ENCODE measurements at regions not wholly inside any gene's neighbourhood (a gene's known extent, or its start where the extent isn't known, plus 50 kb on each side); places are given as distances from the start of the nearest gene placed in this dataset.
"Not testable (repeated sequence)": the region's sequence is repeated elsewhere in the genome, so short reads cannot be mapped to it uniquely, and the experiment has no call there.

DNA sequence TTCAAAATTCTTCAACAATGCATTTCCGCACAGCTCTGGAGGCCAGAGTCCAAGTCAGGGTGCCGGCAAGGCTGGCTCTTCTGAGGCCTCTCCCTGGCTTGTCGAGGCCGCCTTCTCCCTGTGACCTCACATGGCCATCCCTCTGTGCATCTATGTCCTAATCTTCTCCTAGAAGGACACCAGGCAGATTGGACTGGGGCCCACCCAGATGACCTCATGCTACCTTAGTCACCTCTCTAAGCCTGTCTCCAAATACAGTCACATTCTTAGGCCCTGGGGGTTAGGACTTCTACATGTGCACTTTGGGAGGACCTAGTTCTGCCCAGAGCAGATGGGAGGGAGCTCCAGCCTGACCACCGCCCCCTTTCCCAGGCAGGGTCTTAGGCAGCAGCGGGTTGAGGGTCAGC lies 137.7 kb downstream of the NPIPB11 start:
- not testable (repeated sequence) for H3K27me3 ChIP-seq (replicated peaks; ENCODE audit: insufficient read depth); DNase-seq (ENCODE audit: low spot score); ATAC-seq (ENCODE audit: insufficient number of reproducible peaks, low FRiP score, low read depth); H3K9me3 ChIP-seq; H3K36me3 ChIP-seq; H3K4me3 ChIP-seq
- Histone ChIP-seq H3K27ac (peak overlapping the region; percentile 29 to 62), H3K4me1 (ENCODE audit: control insufficient read depth in 1 of 2, low read depth in 2 of 2) (peaks cover 28 to 51% of the 10 kb centered on the region in 2 donors)

DNA sequence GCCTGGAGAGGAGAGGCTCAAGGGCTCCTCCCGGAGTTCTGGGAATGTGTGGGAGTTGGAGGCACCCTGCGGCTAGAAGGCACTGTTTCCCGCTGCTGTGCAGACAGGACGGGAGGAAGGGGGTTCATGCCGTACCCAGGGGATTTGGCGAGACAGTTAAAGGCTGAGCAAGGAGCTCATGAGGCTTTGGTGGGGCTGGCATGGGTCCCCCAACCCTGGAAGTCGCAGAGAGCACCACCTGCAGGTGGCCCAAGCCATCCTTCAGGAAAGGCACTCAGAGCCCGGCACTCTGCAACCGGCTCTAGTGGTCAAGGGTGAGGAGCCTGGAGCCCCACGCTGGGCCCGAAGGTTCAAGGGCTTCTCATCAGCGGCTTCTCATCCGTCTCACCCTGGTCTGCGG lies 138.2 kb downstream of the NPIPB11 start:
- H3K9me3 ChIP-seq; ATAC-seq (ENCODE audit: insufficient number of reproducible peaks, low FRiP score, low read depth); H3K4me3 ChIP-seq; H3K36me3 ChIP-seq; DNase-seq (ENCODE audit: low spot score); H3K27me3 ChIP-seq (replicated peaks; ENCODE audit: insufficient read depth): not testable (repeated sequence)
- Histone ChIP-seq H3K4me1 (ENCODE audit: control insufficient read depth in 1 of 2, low read depth in 2 of 2) (peaks cover 32 to 50% of the 10 kb centered on the region in 2 donors), H3K27ac (peak overlapping the region in 1 of 2 donors; percentile 29)

DNA sequence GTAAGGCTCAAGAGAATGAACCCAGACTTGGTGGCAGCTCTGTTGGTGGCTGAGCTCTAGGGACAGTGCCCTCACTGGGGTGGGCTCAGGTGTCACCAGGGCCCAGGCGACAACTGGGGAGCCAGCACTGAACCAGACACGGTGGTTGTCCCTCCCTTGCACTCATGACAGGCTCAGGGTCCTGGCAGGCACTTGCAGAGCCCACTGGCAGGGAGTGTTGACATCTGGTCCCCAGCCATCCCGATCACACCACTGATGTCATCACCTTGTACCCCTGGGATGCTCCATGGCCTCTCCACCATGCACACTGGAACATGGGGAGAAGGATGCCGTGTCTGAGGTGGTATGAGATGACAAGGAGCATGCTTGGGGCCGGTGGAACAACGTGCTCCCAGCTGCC lies 138.6 kb downstream of the NPIPB11 start:
- H3K27ac ChIP-seq = not testable (repeated sequence)
- peaks cover 34 to 47% of the 10 kb centered on the region in 2 donors for H3K4me1 ChIP-seq (ENCODE audit: control insufficient read depth in 1 of 2, low read depth in 2 of 2)

DNA sequence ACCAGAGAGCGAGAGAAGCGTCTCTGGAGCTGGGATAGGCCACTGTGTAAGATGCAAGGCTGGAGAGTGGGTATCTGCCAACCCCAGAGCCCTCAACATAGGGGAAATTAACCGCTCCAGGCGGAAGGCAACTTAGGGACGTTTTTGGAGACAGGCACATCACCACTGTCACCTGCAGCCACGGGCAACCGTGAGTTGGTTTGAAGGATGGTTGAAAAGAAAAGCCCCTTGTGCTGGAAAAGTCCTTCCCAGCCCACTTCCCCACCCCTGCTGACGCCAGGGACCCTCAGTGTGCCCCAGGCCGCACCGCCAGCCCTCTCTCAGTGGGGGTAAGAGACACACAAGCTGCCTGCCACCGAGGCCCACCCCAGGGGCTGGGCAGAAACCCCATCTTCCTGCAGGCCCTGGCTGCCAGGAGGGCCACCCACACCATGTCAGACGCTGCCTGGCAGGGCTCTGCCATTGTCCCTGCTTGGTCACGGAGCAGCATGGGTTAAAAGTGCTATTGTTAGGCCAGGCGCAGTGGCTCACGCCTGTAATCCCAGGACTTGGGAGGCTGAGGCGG lies 139.4 kb downstream of the NPIPB11 start:
- not testable (repeated sequence) for H3K36me3 ChIP-seq; DNase-seq (ENCODE audit: low spot score); ATAC-seq (ENCODE audit: insufficient number of reproducible peaks, low FRiP score, low read depth); H3K27me3 ChIP-seq (replicated peaks; ENCODE audit: insufficient read depth); H3K9me3 ChIP-seq; H3K27ac ChIP-seq; H3K4me3 ChIP-seq
- H3K4me1 ChIP-seq (ENCODE audit: control insufficient read depth in 1 of 2, low read depth in 2 of 2) = peaks cover 36 to 48% of the 10 kb centered on the region in 2 donors

More for the DNA sequence above, 138.6 kb downstream of the NPIPB11 start:
- not testable (repeated sequence) for H3K36me3 ChIP-seq; H3K4me3 ChIP-seq; ATAC-seq (ENCODE audit: insufficient number of reproducible peaks, low FRiP score, low read depth); H3K27me3 ChIP-seq (replicated peaks; ENCODE audit: insufficient read depth); DNase-seq (ENCODE audit: low spot score); H3K9me3 ChIP-seq

DNA sequence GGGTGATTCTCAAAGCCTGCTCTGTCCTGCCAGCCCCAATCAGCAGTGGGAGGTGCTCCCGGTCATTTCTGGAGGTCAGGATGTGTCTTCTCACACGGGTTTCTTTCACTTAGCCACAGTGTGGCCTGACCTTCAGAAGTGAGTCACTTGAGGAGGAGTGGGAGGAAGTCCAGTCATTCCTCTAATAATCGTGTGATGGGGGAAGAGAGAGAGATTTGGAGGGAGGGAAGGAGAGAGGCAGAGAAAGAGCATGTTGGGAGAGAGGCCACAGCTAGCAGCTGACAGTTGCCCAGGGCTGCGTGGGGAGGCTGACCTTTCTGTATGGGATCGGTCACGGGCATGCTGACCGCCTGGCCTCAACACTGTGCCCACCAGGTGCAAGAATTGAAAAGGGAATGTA lies 139.9 kb downstream of the NPIPB11 start:
- H3K4me3 ChIP-seq; H3K27ac ChIP-seq; ATAC-seq (ENCODE audit: insufficient number of reproducible peaks, low FRiP score, low read depth); H3K9me3 ChIP-seq; H3K36me3 ChIP-seq; H3K27me3 ChIP-seq (replicated peaks; ENCODE audit: insufficient read depth); DNase-seq (ENCODE audit: low spot score): not testable (repeated sequence)
- peaks cover 34 to 47% of the 10 kb centered on the region in 2 donors for H3K4me1 ChIP-seq (ENCODE audit: control insufficient read depth in 1 of 2, low read depth in 2 of 2)

- H3K27me3 ChIP-seq (replicated peaks; ENCODE audit: insufficient read depth); H3K36me3 ChIP-seq; H3K9me3 ChIP-seq: not testable (repeated sequence)
- Histone ChIP-seq H3K27ac (peak overlapping the region; percentile 68 to 86), H3K4me3 (peak overlapping the region; percentile 16), H3K4me1 (ENCODE audit: control insufficient read depth in 1 of 2, low read depth in 2 of 2) (peaks cover 29 to 50% of the 10 kb centered on the region in 2 donors)
- DNase-seq (ENCODE audit: low spot score) (peak; percentile 95), ATAC-seq (ENCODE audit: insufficient number of reproducible peaks, low FRiP score, low read depth) (peak; percentile 83)
Observed at GRCh38 chr16:29265255-29265853, 141.2 kb downstream of the NPIPB11 start.

DNA sequence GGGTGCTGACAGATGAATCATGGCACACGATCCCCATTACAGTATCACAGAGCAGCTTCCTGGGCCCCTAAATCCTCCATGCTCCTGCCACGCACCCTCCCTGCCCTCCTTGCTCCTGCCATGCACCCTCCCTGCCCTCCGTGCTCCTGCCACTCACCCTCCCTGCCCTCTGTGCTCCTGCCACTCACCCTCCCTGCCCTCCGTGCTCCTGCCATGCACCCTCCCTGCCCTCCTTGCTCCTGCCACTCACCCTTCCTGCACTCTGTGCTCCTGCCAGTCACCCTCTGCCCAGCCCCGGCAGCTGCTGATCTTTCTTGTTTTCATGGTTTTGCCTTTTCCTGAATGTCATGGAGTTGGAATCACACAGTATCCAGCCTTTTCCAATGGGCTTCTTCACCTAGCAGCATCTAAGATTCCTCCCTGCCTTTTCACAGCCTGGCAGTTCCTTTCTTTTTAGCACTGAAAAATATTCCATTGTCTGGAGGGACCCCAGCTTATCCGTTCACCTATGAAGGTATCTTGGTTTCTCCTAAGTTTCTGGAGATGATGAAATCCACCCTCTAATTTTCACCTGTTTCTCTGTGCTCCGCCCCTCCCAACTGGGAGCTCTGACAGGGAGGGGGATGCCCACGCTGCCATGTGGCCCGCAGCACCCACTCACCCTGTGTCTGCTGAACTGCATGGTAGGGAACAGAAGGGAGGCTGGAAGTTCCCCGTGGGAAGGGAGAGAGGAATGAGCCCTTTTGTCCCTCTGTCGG lies 142.3 kb downstream of the NPIPB11 start:
- H3K9me3 ChIP-seq; H3K36me3 ChIP-seq; H3K27me3 ChIP-seq (replicated peaks; ENCODE audit: insufficient read depth); H3K4me3 ChIP-seq; DNase-seq (ENCODE audit: low spot score); ATAC-seq (ENCODE audit: insufficient number of reproducible peaks, low FRiP score, low read depth): not testable (repeated sequence)
- H3K27ac ChIP-seq = peak overlapping the region; percentile 68 to 86
- H3K4me1 ChIP-seq (ENCODE audit: control insufficient read depth in 1 of 2, low read depth in 2 of 2) = peaks cover 29 to 42% of the 10 kb centered on the region in 2 donors

- not testable (repeated sequence) for DNase-seq (ENCODE audit: low spot score); H3K27me3 ChIP-seq (replicated peaks; ENCODE audit: insufficient read depth); H3K4me3 ChIP-seq; H3K36me3 ChIP-seq; ATAC-seq (ENCODE audit: insufficient number of reproducible peaks, low FRiP score, low read depth); H3K9me3 ChIP-seq
- Histone ChIP-seq H3K4me1 (ENCODE audit: control insufficient read depth in 1 of 2, low read depth in 2 of 2) (peaks cover 26 to 31% of the 10 kb centered on the region in 2 donors), H3K27ac (peak overlapping the region; percentile 83 to 84)
Observed at GRCh38 chr16:29262725-29263124, 143.8 kb downstream of the NPIPB11 start.

- peak overlapping the region; percentile 83 to 84 for H3K27ac ChIP-seq
- H3K36me3 ChIP-seq; DNase-seq (ENCODE audit: low spot score); H3K9me3 ChIP-seq; H3K27me3 ChIP-seq (replicated peaks; ENCODE audit: insufficient read depth): not testable (repeated sequence)
- peak overlapping the region; percentile 66 for H3K4me3 ChIP-seq
- H3K4me1 ChIP-seq (ENCODE audit: control insufficient read depth in 1 of 2, low read depth in 2 of 2) = peaks cover 26 to 31% of the 10 kb centered on the region in 2 donors
- peak; percentile 59 for ATAC-seq (ENCODE audit: insufficient number of reproducible peaks, low FRiP score, low read depth)
Observed at GRCh38 chr16:29261427-29262248, 144.9 kb downstream of the NPIPB11 start.

- peak overlapping the region; percentile 76 to 83 for H3K27ac ChIP-seq
- not testable (repeated sequence) for H3K9me3 ChIP-seq; H3K27me3 ChIP-seq (replicated peaks; ENCODE audit: insufficient read depth); DNase-seq (ENCODE audit: low spot score); ATAC-seq (ENCODE audit: insufficient number of reproducible peaks, low FRiP score, low read depth); H3K36me3 ChIP-seq
- peaks cover 26 to 31% of the 10 kb centered on the region in 2 donors for H3K4me1 ChIP-seq (ENCODE audit: control insufficient read depth in 1 of 2, low read depth in 2 of 2)
- peak overlapping the region; percentile 45 for H3K4me3 ChIP-seq
Observed at GRCh38 chr16:29260683-29261426, 145.7 kb downstream of the NPIPB11 start.

- H3K4me1 ChIP-seq (ENCODE audit: control insufficient read depth in 1 of 2, low read depth in 2 of 2) = peaks cover 22 to 27% of the 10 kb centered on the region in 2 donors
- not testable (repeated sequence) for H3K27me3 ChIP-seq (replicated peaks; ENCODE audit: insufficient read depth); DNase-seq (ENCODE audit: low spot score); H3K36me3 ChIP-seq; ATAC-seq (ENCODE audit: insufficient number of reproducible peaks, low FRiP score, low read depth); H3K27ac ChIP-seq; H3K4me3 ChIP-seq; H3K9me3 ChIP-seq
Observed at GRCh38 chr16:29259635-29260457, 146.7 kb downstream of the NPIPB11 start.

Data from thoracic aorta (tissue), 2 donors.